ENCODE measurements at regions not wholly inside any gene's neighbourhood (a gene's known extent, or its start where the extent isn't known, plus 50 kb on each side); places are given as distances from the start of the nearest gene placed in this dataset.

DNA sequence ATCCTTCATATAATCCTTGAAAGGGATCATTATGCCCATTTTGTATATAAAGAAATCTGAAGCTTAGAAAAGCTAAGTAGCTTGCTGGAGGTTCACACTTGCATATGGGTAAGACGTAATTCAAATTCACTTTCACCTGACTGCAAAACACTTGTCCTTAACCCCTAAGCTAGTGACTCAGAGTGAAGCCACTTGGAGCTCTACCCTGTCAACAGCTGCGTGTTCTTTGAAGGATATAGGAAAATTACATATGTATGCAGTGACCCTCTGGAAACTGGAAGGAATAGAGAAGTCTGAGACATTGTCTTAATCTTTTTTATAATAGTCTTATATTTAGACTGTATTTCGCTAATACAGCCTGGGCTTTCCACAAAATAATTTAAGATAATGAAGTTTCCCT is 80.0 kb upstream of the STK32A start:
- TF ChIP-seq, protein P1, sequence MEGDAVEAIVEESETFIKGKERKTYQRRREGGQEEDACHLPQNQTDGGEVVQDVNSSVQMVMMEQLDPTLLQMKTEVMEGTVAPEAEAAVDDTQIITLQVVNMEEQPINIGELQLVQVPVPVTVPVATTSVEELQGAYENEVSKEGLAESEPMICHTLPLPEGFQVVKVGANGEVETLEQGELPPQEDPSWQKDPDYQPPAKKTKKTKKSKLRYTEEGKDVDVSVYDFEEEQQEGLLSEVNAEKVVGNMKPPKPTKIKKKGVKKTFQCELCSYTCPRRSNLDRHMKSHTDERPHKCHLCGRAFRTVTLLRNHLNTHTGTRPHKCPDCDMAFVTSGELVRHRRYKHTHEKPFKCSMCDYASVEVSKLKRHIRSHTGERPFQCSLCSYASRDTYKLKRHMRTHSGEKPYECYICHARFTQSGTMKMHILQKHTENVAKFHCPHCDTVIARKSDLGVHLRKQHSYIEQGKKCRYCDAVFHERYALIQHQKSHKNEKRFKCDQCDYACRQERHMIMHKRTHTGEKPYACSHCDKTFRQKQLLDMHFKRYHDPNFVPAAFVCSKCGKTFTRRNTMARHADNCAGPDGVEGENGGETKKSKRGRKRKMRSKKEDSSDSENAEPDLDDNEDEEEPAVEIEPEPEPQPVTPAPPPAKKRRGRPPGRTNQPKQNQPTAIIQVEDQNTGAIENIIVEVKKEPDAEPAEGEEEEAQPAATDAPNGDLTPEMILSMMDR (IDR thresholded peaks at IDR 0.05; ENCODE audit: low read depth, low read length): no peak
- no peak overlapping the region for H3K4me3 ChIP-seq (replicated peaks in 1 of 2; ENCODE audit: low read depth in 2 of 2, low read length in 2 of 2)
- no peak for DNase-seq (ENCODE audit: low read depth in 2 of 2)

DNA sequence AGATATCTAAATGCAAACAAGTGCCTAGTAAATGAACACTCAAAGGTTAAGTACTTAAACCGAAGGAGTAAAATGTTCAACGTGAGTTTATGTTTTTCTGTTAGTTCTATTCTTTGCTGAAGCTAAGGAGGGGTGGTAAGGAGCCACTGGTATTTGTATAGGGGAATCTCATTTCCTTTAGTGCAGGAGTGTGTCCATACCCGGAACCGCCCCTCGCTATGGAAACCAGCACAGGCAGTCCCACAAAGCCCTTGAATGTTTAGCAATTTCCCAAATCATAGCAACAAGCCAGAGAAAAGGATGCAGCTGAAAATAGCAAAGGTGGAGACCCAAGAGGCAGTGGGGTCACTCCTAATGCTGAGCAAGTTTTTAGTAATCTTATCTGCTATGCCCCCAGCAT is 78.8 kb upstream of the STK32A start:
- DNase-seq (ENCODE audit: low read depth in 2 of 2): no peak
- TF ChIP-seq, protein P1 (IDR thresholded peaks at IDR 0.05; ENCODE audit: low read depth, low read length): no peak

DNA sequence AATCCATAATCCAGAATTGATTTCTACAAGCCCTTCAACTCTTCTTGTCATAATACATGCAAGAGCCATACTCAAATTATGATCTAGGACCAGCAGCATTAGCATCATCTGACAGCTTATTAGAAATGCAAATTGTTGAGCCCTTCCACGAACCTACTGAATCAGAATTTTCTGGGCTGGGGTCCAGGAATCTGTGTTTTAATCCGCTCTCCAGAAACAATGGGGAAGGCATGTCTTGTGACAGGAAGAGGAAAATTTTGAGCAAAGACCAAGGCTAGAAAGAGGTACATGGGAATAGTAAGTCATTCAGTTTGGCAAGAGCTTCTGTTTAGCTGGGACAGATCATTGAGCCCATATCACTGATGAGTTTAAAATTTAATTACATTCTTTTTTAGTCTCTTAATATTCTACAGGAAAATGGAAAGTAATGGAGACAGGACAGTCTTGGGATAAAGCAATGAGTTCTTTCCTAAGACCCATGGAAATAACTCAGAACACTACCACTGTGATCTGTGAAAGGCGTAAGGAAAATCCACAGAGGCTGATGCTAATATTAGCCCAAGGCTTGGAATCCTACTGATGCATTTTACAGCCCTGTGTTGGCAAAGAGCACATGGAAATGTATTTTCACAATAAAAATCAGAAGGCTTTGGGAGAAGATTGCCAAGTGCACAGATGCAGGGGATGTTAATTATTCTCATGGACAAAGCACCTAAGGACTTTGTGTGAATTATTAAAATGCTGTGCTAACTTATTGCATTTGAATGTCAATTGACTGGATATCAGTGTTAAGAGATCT is 73.7 kb upstream of the STK32A start:
- no peak overlapping the region for H3K4me3 ChIP-seq (replicated peaks in 1 of 2; ENCODE audit: low read depth in 2 of 2, low read length in 2 of 2)
- DNase-seq (ENCODE audit: low read depth in 2 of 2): peak in 1 of 2 donors; percentile 12
- TF ChIP-seq, protein P1 (IDR thresholded peaks at IDR 0.05; ENCODE audit: low read depth, low read length): no peak

More for the DNA sequence above, 78.8 kb upstream of the STK32A start:
- no peak overlapping the region for H3K4me3 ChIP-seq (replicated peaks in 1 of 2; ENCODE audit: low read depth in 2 of 2, low read length in 2 of 2)

GRCh38 chr5:147162740-147163139 is 72.1 kb upstream of the STK32A start:
- TF ChIP-seq, protein P1 (IDR thresholded peaks at IDR 0.05; ENCODE audit: low read depth, low read length): no peak
- H3K4me3 ChIP-seq (replicated peaks in 1 of 2; ENCODE audit: low read depth in 2 of 2, low read length in 2 of 2): no peak overlapping the region
- no peak for DNase-seq (ENCODE audit: low read depth in 2 of 2)

GRCh38 chr5:147167529-147167928 is 67.3 kb upstream of the STK32A start:
- H3K4me3 ChIP-seq (replicated peaks in 1 of 2; ENCODE audit: low read depth in 2 of 2, low read length in 2 of 2): no peak overlapping the region
- DNase-seq (ENCODE audit: low read depth in 2 of 2): no peak
- TF ChIP-seq, protein P1 (IDR thresholded peaks at IDR 0.05; ENCODE audit: low read depth, low read length): no peak

- peak; percentile 23 to 26 for DNase-seq (ENCODE audit: low read depth in 2 of 2)
- no peak overlapping the region for H3K4me3 ChIP-seq (replicated peaks in 1 of 2; ENCODE audit: low read depth in 2 of 2, low read length in 2 of 2)
- TF ChIP-seq, protein P1 (IDR thresholded peaks at IDR 0.05; ENCODE audit: low read depth, low read length): no peak
Measured at GRCh38 chr5:147168578-147169327, 66.1 kb upstream of the STK32A start.

Data from cardiac fibroblast (primary cell).